ENCODE measurements at regions not wholly inside any gene's neighbourhood (a gene's known extent, or its start where the extent isn't known, plus 50 kb on each side); places are given as distances from the start of the nearest gene placed in this dataset.

DNA sequence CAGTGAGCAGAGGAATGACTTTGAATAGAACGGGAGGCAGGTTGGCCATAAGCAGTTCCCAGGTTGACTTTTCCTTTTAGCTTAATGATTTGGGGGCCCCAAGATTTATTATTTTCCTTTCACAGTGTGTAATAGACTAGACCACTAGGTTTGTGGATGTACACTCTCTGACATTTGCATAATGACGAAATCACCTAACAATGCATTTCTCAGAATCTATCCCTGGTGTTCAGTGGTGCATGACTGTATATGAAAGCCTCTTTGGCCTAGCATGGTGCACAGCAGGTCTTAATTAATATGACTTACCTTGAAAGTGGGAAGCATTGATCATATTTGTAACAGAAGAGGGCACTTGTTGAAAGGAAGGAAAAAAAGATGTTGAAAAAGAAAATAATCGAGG lies 761.9 kb downstream of the TYW1 start:
- 62% methylated on average over 1 of the region's 3 CpGs for WGBS (ENCODE audit: insufficient coverage)
- Mint-ChIP-seq H3K27me3 (no peaks in the 10 kb centered on the region), H3K4me1 (no peaks in the 10 kb centered on the region), H3K9me3 (peaks cover 3 to 13% (median 10%) of the 10 kb centered on the region in 3 donors), H3K27ac (no peak overlapping the region), H3K4me3 (no peak overlapping the region), H3K36me3 (no peaks in the 10 kb centered on the region)
- no peaks in the 10 kb centered on the region for H3K4me1 ChIP-seq (ENCODE audit: control insufficient read depth in 1 of 2, extremely low read depth in 1 of 2, insufficient read depth in 2 of 2, low read length in 2 of 2)
- ATAC-seq (replicated peaks in 1 of 4) (no peak), DNase-seq (no peak)
- no peak overlapping the region for H3K27ac ChIP-seq (ENCODE audit: low read length)
- no peaks in the 10 kb centered on the region for H3K27me3 ChIP-seq (replicated peaks in 1 of 2; ENCODE audit: control insufficient read depth in 2 of 2, extremely low read depth in 1 of 2, insufficient read depth in 2 of 2, low read length in 1 of 2)
- no peaks in the 10 kb centered on the region for H3K36me3 ChIP-seq (ENCODE audit: control insufficient read depth in 2 of 2, extremely low read depth in 1 of 2, insufficient read depth in 1 of 2, low read length in 1 of 2)
- ChIA-PET POLR2A (no interaction called here), CTCF (no interaction called here)
- no peak overlapping the region for H3K4me3 ChIP-seq (ENCODE audit: control insufficient read depth in 1 of 2, extremely low read depth in 1 of 2, low read length in 1 of 2)
- no peaks in the 10 kb centered on the region for H3K9me3 ChIP-seq

DNA sequence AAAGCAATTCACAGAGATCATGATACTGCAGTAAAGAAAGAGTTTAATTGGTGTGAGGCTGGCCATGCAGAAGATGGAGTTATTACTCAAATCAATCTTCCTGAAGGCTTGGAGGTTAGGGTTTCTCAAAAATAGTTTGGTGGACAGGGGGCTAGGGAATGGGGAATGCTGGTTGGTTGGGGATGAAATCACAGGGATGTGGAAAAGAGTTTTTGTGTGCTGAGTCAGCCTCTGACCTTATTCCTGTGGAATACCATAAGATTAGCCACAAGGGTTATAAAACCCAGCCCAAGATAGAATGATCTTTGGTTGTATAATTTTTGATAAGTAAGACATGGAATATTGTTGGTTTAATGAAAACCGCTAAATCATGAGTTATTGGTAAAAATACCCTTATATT lies 764.3 kb downstream of the TYW1 start:
- CTCF ChIA-PET: interaction anchor here in 1 of 2 donors (0.6 to 0.7 kb wide), 2 partner anchors 12 to 36 kb away, joined by 3 to 6 read pairs; no protein-coding TSS in a partner anchor
- Mint-ChIP-seq H3K27me3 (no peaks in the 10 kb centered on the region), H3K4me3 (no peak overlapping the region), H3K36me3 (no peaks in the 10 kb centered on the region), H3K4me1 (no peaks in the 10 kb centered on the region), H3K9me3 (peaks cover 3 to 13% (median 7%) of the 10 kb centered on the region in 3 donors), H3K27ac (no peak overlapping the region)
- POLR2A ChIA-PET: no interaction called here
- no peaks in the 10 kb centered on the region for H3K4me1 ChIP-seq (ENCODE audit: control insufficient read depth in 1 of 2, extremely low read depth in 1 of 2, insufficient read depth in 2 of 2, low read length in 2 of 2)
- ATAC-seq (replicated peaks in 1 of 4): no peak
- no peaks in the 10 kb centered on the region for H3K36me3 ChIP-seq (ENCODE audit: control insufficient read depth in 2 of 2, extremely low read depth in 1 of 2, insufficient read depth in 1 of 2, low read length in 1 of 2)
- WGBS (ENCODE audit: insufficient coverage): no CpG with 5 or more reads among the region's 1 CpG
- no peaks in the 10 kb centered on the region for H3K9me3 ChIP-seq
- no peak overlapping the region for H3K4me3 ChIP-seq (ENCODE audit: control insufficient read depth in 1 of 2, extremely low read depth in 1 of 2, low read length in 1 of 2)
- no peak for DNase-seq
- no peak overlapping the region for H3K27ac ChIP-seq (ENCODE audit: low read length)
- no peaks in the 10 kb centered on the region for H3K27me3 ChIP-seq (replicated peaks in 1 of 2; ENCODE audit: control insufficient read depth in 2 of 2, extremely low read depth in 1 of 2, insufficient read depth in 2 of 2, low read length in 1 of 2)

GRCh38 chr7:67762516-67762915 lies 765.9 kb downstream of the TYW1 start:
- H3K4me3 Mint-ChIP-seq: no peak overlapping the region
- H3K27ac ChIP-seq (ENCODE audit: low read length): no peak overlapping the region
- H3K27ac Mint-ChIP-seq: no peak overlapping the region
- ATAC-seq (replicated peaks in 1 of 4) (no peak), DNase-seq (no peak)
- no peaks in the 10 kb centered on the region for H3K27me3 Mint-ChIP-seq
- H3K36me3 Mint-ChIP-seq: no peaks in the 10 kb centered on the region
- H3K27me3 ChIP-seq (replicated peaks in 1 of 2; ENCODE audit: control insufficient read depth in 2 of 2, extremely low read depth in 1 of 2, insufficient read depth in 2 of 2, low read length in 1 of 2): no peaks in the 10 kb centered on the region
- CTCF ChIA-PET: no interaction called here
- H3K4me1 ChIP-seq (ENCODE audit: control insufficient read depth in 1 of 2, extremely low read depth in 1 of 2, insufficient read depth in 2 of 2, low read length in 2 of 2): no peaks in the 10 kb centered on the region
- H3K9me3 ChIP-seq: no peaks in the 10 kb centered on the region
- POLR2A ChIA-PET: no interaction called here
- WGBS (ENCODE audit: insufficient coverage): no CpG with 5 or more reads among the region's 4 CpGs
- no peaks in the 10 kb centered on the region for H3K36me3 ChIP-seq (ENCODE audit: control insufficient read depth in 2 of 2, extremely low read depth in 1 of 2, insufficient read depth in 1 of 2, low read length in 1 of 2)
- H3K4me1 Mint-ChIP-seq: no peaks in the 10 kb centered on the region
- H3K9me3 Mint-ChIP-seq: peaks cover 7 to 13% (median 10%) of the 10 kb centered on the region in 3 donors
- no peak overlapping the region for H3K4me3 ChIP-seq (ENCODE audit: control insufficient read depth in 1 of 2, extremely low read depth in 1 of 2, low read length in 1 of 2)

GRCh38 chr7:67764289-67764688 lies 767.7 kb downstream of the TYW1 start:
- no CpG with 5 or more reads among the region's 4 CpGs for WGBS (ENCODE audit: insufficient coverage)
- ChIA-PET CTCF (no interaction called here), POLR2A (no interaction called here)
- Histone ChIP-seq H3K9me3 (no peaks in the 10 kb centered on the region), H3K4me3 (ENCODE audit: control insufficient read depth in 1 of 2, extremely low read depth in 1 of 2, low read length in 1 of 2) (no peak overlapping the region), H3K4me1 (ENCODE audit: control insufficient read depth in 1 of 2, extremely low read depth in 1 of 2, insufficient read depth in 2 of 2, low read length in 2 of 2) (no peaks in the 10 kb centered on the region), H3K27ac (ENCODE audit: low read length) (no peak overlapping the region), H3K27me3 (replicated peaks in 1 of 2; ENCODE audit: control insufficient read depth in 2 of 2, extremely low read depth in 1 of 2, insufficient read depth in 2 of 2, low read length in 1 of 2) (no peaks in the 10 kb centered on the region), H3K36me3 (ENCODE audit: control insufficient read depth in 2 of 2, extremely low read depth in 1 of 2, insufficient read depth in 1 of 2, low read length in 1 of 2) (no peaks in the 10 kb centered on the region)
- Mint-ChIP-seq H3K36me3 (no peaks in the 10 kb centered on the region), H3K4me3 (no peak overlapping the region), H3K4me1 (no peaks in the 10 kb centered on the region), H3K9me3 (peaks cover 7 to 8% (median 7%) of the 10 kb centered on the region in 3 donors), H3K27ac (no peak overlapping the region), H3K27me3 (no peaks in the 10 kb centered on the region)
- DNase-seq: no peak
- no peak for ATAC-seq (replicated peaks in 1 of 4)

GRCh38 chr7:67765481-67766175 lies 769.0 kb downstream of the TYW1 start:
- 0% methylated on average over 1 of the region's 6 CpGs for WGBS (ENCODE audit: insufficient coverage)

GRCh38 chr7:67766906-67767410 lies 770.3 kb downstream of the TYW1 start:
- Histone ChIP-seq H3K27ac (ENCODE audit: low read length) (no peak overlapping the region), H3K27me3 (replicated peaks in 1 of 2; ENCODE audit: control insufficient read depth in 2 of 2, extremely low read depth in 1 of 2, insufficient read depth in 2 of 2, low read length in 1 of 2) (no peaks in the 10 kb centered on the region), H3K36me3 (ENCODE audit: control insufficient read depth in 2 of 2, extremely low read depth in 1 of 2, insufficient read depth in 1 of 2, low read length in 1 of 2) (no peaks in the 10 kb centered on the region), H3K9me3 (no peaks in the 10 kb centered on the region), H3K4me1 (ENCODE audit: control insufficient read depth in 1 of 2, extremely low read depth in 1 of 2, insufficient read depth in 2 of 2, low read length in 2 of 2) (no peaks in the 10 kb centered on the region), H3K4me3 (ENCODE audit: control insufficient read depth in 1 of 2, extremely low read depth in 1 of 2, low read length in 1 of 2) (no peak overlapping the region)
- no peak overlapping the region for H3K27ac Mint-ChIP-seq
- DNase-seq: no peak
- no peak for ATAC-seq (replicated peaks in 1 of 4)
- WGBS (ENCODE audit: insufficient coverage): 85% methylated on average over 4 of the region's 4 CpGs
- ChIA-PET CTCF (no interaction called here), POLR2A (no interaction called here)
- H3K27me3 Mint-ChIP-seq: no peaks in the 10 kb centered on the region
- no peak overlapping the region for H3K4me3 Mint-ChIP-seq
- no peaks in the 10 kb centered on the region for H3K36me3 Mint-ChIP-seq
- H3K4me1 Mint-ChIP-seq: no peaks in the 10 kb centered on the region
- H3K9me3 Mint-ChIP-seq: peaks cover 6 to 12% (median 9%) of the 10 kb centered on the region in 3 donors

More at GRCh38 chr7:67765481-67766175, 769.0 kb downstream of the TYW1 start:
- Mint-ChIP-seq H3K9me3 (peaks cover 5 to 8% (median 8%) of the 10 kb centered on the region in 3 donors), H3K36me3 (no peaks in the 10 kb centered on the region), H3K27me3 (no peaks in the 10 kb centered on the region), H3K27ac (no peak overlapping the region), H3K4me1 (no peaks in the 10 kb centered on the region), H3K4me3 (no peak overlapping the region)
- no peaks in the 10 kb centered on the region for H3K4me1 ChIP-seq (ENCODE audit: control insufficient read depth in 1 of 2, extremely low read depth in 1 of 2, insufficient read depth in 2 of 2, low read length in 2 of 2)
- ChIA-PET CTCF (no interaction called here), POLR2A (no interaction called here)
- H3K27ac ChIP-seq (ENCODE audit: low read length): no peak overlapping the region
- DNase-seq: no peak
- H3K4me3 ChIP-seq (ENCODE audit: control insufficient read depth in 1 of 2, extremely low read depth in 1 of 2, low read length in 1 of 2): no peak overlapping the region
- H3K36me3 ChIP-seq (ENCODE audit: control insufficient read depth in 2 of 2, extremely low read depth in 1 of 2, insufficient read depth in 1 of 2, low read length in 1 of 2): no peaks in the 10 kb centered on the region
- H3K9me3 ChIP-seq: no peaks in the 10 kb centered on the region
- no peak for ATAC-seq (replicated peaks in 1 of 4)
- no peaks in the 10 kb centered on the region for H3K27me3 ChIP-seq (replicated peaks in 1 of 2; ENCODE audit: control insufficient read depth in 2 of 2, extremely low read depth in 1 of 2, insufficient read depth in 2 of 2, low read length in 1 of 2)
